ENCODE measurements at regions not wholly inside any gene's neighbourhood (a gene's known extent, or its start where the extent isn't known, plus 50 kb on each side); places are given as distances from the start of the nearest gene placed in this dataset.

- WGBS, 2 experiments (ENCODE audit: insufficient coverage in 2 of 2), result 96 to 100% methylated on average over 1 to 3 of the region's 3 CpGs
- Histone ChIP-seq H3K4me1 (ENCODE audit: control insufficient read depth, insufficient read depth, low read length, poor library complexity, severe bottlenecking) (peaks cover under 1% of the 10 kb centered on the region), H3K4me3 (ENCODE audit: extremely low read depth, insufficient read depth, low read length, poor library complexity, severe bottlenecking) (no peak overlapping the region), H3K27ac (ENCODE audit: low read depth, low read length, severe bottlenecking) (no peak overlapping the region), H3K9me3 (ENCODE audit: control insufficient read depth, low read length) (no peaks in the 10 kb centered on the region), H3K36me3 (ENCODE audit: control insufficient read depth, insufficient read depth, low read length) (no peaks in the 10 kb centered on the region)
Observed at GRCh38 chr1:172717722-172718465, 59.0 kb downstream of the FASLG start.

GRCh38 chr1:172719066-172719627 lies 60.2 kb downstream of the FASLG start:
- WGBS, 2 experiments (ENCODE audit: insufficient coverage in 2 of 2), result 86 to 87% methylated on average over 3 to 4 of the region's 6 CpGs
- no peak overlapping the region for H3K27ac ChIP-seq (ENCODE audit: low read depth, low read length, severe bottlenecking)
- no peaks in the 10 kb centered on the region for H3K9me3 ChIP-seq (ENCODE audit: control insufficient read depth, low read length)
- H3K36me3 ChIP-seq (ENCODE audit: control insufficient read depth, insufficient read depth, low read length), result no peaks in the 10 kb centered on the region
- peaks cover 11% of the 10 kb centered on the region for H3K4me1 ChIP-seq (ENCODE audit: control insufficient read depth, insufficient read depth, low read length, poor library complexity, severe bottlenecking)
- no peak overlapping the region for H3K4me3 ChIP-seq (ENCODE audit: extremely low read depth, insufficient read depth, low read length, poor library complexity, severe bottlenecking)

GRCh38 chr1:172719694-172720138 lies 60.8 kb downstream of the FASLG start:
- Histone ChIP-seq H3K36me3 (ENCODE audit: control insufficient read depth, insufficient read depth, low read length) (no peaks in the 10 kb centered on the region), H3K27ac (ENCODE audit: low read depth, low read length, severe bottlenecking) (no peak overlapping the region), H3K9me3 (ENCODE audit: control insufficient read depth, low read length) (no peaks in the 10 kb centered on the region), H3K4me1 (ENCODE audit: control insufficient read depth, insufficient read depth, low read length, poor library complexity, severe bottlenecking) (peaks cover 11% of the 10 kb centered on the region), H3K4me3 (ENCODE audit: extremely low read depth, insufficient read depth, low read length, poor library complexity, severe bottlenecking) (no peak overlapping the region)
- WGBS, 2 experiments (ENCODE audit: insufficient coverage in 2 of 2), result 17 to 19% methylated on average over 2 of the region's 3 CpGs

- WGBS, 2 experiments (ENCODE audit: insufficient coverage in 2 of 2), result 33% methylated on average over 1 of the region's 1 CpG; no CpG with 5 or more reads in 1 of the 2 experiments
- Histone ChIP-seq H3K4me1 (ENCODE audit: control insufficient read depth, insufficient read depth, low read length, poor library complexity, severe bottlenecking) (peaks cover 11% of the 10 kb centered on the region), H3K36me3 (ENCODE audit: control insufficient read depth, insufficient read depth, low read length) (no peaks in the 10 kb centered on the region), H3K9me3 (ENCODE audit: control insufficient read depth, low read length) (no peaks in the 10 kb centered on the region), H3K27ac (ENCODE audit: low read depth, low read length, severe bottlenecking) (no peak overlapping the region), H3K4me3 (ENCODE audit: extremely low read depth, insufficient read depth, low read length, poor library complexity, severe bottlenecking) (no peak overlapping the region)
Observed at GRCh38 chr1:172720339-172720738, 61.4 kb downstream of the FASLG start.

- WGBS, 2 experiments (ENCODE audit: insufficient coverage in 2 of 2), result 89 to 100% methylated on average over 1 of the region's 1 CpG
- Histone ChIP-seq H3K4me3 (ENCODE audit: extremely low read depth, insufficient read depth, low read length, poor library complexity, severe bottlenecking) (no peak overlapping the region), H3K36me3 (ENCODE audit: control insufficient read depth, insufficient read depth, low read length) (no peaks in the 10 kb centered on the region), H3K27ac (ENCODE audit: low read depth, low read length, severe bottlenecking) (peak overlapping the region; percentile 80), H3K9me3 (ENCODE audit: control insufficient read depth, low read length) (peaks cover 6% of the 10 kb centered on the region), H3K4me1 (ENCODE audit: control insufficient read depth, insufficient read depth, low read length, poor library complexity, severe bottlenecking) (peaks cover 11% of the 10 kb centered on the region)
Observed at GRCh38 chr1:172723251-172723650, 64.3 kb downstream of the FASLG start.

GRCh38 chr1:172724232-172724631 lies 65.3 kb downstream of the FASLG start:
- H3K36me3 ChIP-seq (ENCODE audit: control insufficient read depth, insufficient read depth, low read length), result no peaks in the 10 kb centered on the region
- H3K4me1 ChIP-seq (ENCODE audit: control insufficient read depth, insufficient read depth, low read length, poor library complexity, severe bottlenecking), result peaks cover 11% of the 10 kb centered on the region
- H3K27ac ChIP-seq (ENCODE audit: low read depth, low read length, severe bottlenecking), result no peak overlapping the region
- H3K4me3 ChIP-seq (ENCODE audit: extremely low read depth, insufficient read depth, low read length, poor library complexity, severe bottlenecking), result no peak overlapping the region
- peaks cover 11% of the 10 kb centered on the region for H3K9me3 ChIP-seq (ENCODE audit: control insufficient read depth, low read length)

GRCh38 chr1:172724765-172725613 lies 66.1 kb downstream of the FASLG start:
- no peak overlapping the region for H3K27ac ChIP-seq (ENCODE audit: low read depth, low read length, severe bottlenecking)
- H3K4me1 ChIP-seq (ENCODE audit: control insufficient read depth, insufficient read depth, low read length, poor library complexity, severe bottlenecking), result peaks cover 11% of the 10 kb centered on the region
- whole genome bisulfite sequencing, 2 experiments (ENCODE audit: insufficient coverage in 2 of 2), result 75 to 100% methylated on average over 1 to 2 of the region's 2 CpGs
- no peak overlapping the region for H3K4me3 ChIP-seq (ENCODE audit: extremely low read depth, insufficient read depth, low read length, poor library complexity, severe bottlenecking)
- H3K36me3 ChIP-seq (ENCODE audit: control insufficient read depth, insufficient read depth, low read length), result no peaks in the 10 kb centered on the region
- peaks cover 11% of the 10 kb centered on the region for H3K9me3 ChIP-seq (ENCODE audit: control insufficient read depth, low read length)

- WGBS, 2 experiments (ENCODE audit: insufficient coverage in 2 of 2), result 83 to 89% methylated on average over 1 to 2 of the region's 2 CpGs
- peaks cover 11% of the 10 kb centered on the region for H3K4me1 ChIP-seq (ENCODE audit: control insufficient read depth, insufficient read depth, low read length, poor library complexity, severe bottlenecking)
- peaks cover 11% of the 10 kb centered on the region for H3K9me3 ChIP-seq (ENCODE audit: control insufficient read depth, low read length)
- no peak overlapping the region for H3K27ac ChIP-seq (ENCODE audit: low read depth, low read length, severe bottlenecking)
- no peaks in the 10 kb centered on the region for H3K36me3 ChIP-seq (ENCODE audit: control insufficient read depth, insufficient read depth, low read length)
- no peak overlapping the region for H3K4me3 ChIP-seq (ENCODE audit: extremely low read depth, insufficient read depth, low read length, poor library complexity, severe bottlenecking)
Observed at GRCh38 chr1:172726740-172727139, 67.8 kb downstream of the FASLG start.

- Histone ChIP-seq H3K4me1 (ENCODE audit: control insufficient read depth, insufficient read depth, low read length, poor library complexity, severe bottlenecking) (peaks cover 11% of the 10 kb centered on the region), H3K9me3 (ENCODE audit: control insufficient read depth, low read length) (peaks cover 11% of the 10 kb centered on the region), H3K4me3 (ENCODE audit: extremely low read depth, insufficient read depth, low read length, poor library complexity, severe bottlenecking) (no peak overlapping the region), H3K27ac (ENCODE audit: low read depth, low read length, severe bottlenecking) (no peak overlapping the region), H3K36me3 (ENCODE audit: control insufficient read depth, insufficient read depth, low read length) (no peaks in the 10 kb centered on the region)
- 57 to 85% methylated on average over 2 to 4 of the region's 7 CpGs for WGBS, 2 experiments (ENCODE audit: insufficient coverage in 2 of 2)
Observed at GRCh38 chr1:172727275-172727857, 68.5 kb downstream of the FASLG start.

- no peak overlapping the region for H3K4me3 ChIP-seq (ENCODE audit: extremely low read depth, insufficient read depth, low read length, poor library complexity, severe bottlenecking)
Observed at GRCh38 chr1:172727956-172728603, 69.2 kb downstream of the FASLG start.

More at GRCh38 chr1:172727956-172728603, 69.2 kb downstream of the FASLG start:
- Histone ChIP-seq H3K27ac (ENCODE audit: low read depth, low read length, severe bottlenecking) (no peak overlapping the region), H3K9me3 (ENCODE audit: control insufficient read depth, low read length) (peaks cover 11% of the 10 kb centered on the region), H3K36me3 (ENCODE audit: control insufficient read depth, insufficient read depth, low read length) (no peaks in the 10 kb centered on the region), H3K4me1 (ENCODE audit: control insufficient read depth, insufficient read depth, low read length, poor library complexity, severe bottlenecking) (peaks cover 8% of the 10 kb centered on the region)
- WGBS, 2 experiments (ENCODE audit: insufficient coverage in 2 of 2), result 100% methylated on average over 1 of the region's 1 CpG; no CpG with 5 or more reads in 1 of the 2 experiments

Measured in mesodermal cell (in vitro differentiated cells).